HUES6 (cell line): ENCODE measurements at regions not wholly inside any gene's neighbourhood (a gene's known extent, or its start where the extent isn't known, plus 50 kb on each side); places are given as distances from the start of the nearest gene placed in this dataset.
"Not testable (repeated sequence)": the region's sequence is repeated elsewhere in the genome, so short reads cannot be mapped to it uniquely, and the experiment has no call there.

Source experiments
- H3K27ac ChIP-seq: 2 replicates; pipeline ENCODE4 v1.7.0; 2013; ENCODE audit warnings: low read depth, mild to moderate bottlenecking, low read length, inconsistent platforms
- H3K27me3 ChIP-seq: 2 replicates; pipeline ENCODE4 v1.6.1; 2013; ENCODE audit warnings: low read length; ENCODE audit not compliant: control insufficient read depth, insufficient read depth
- H3K36me3 ChIP-seq: 2 replicates; pipeline ENCODE4 v1.6.1; 2013; ENCODE audit warnings: low read length; ENCODE audit not compliant: control insufficient read depth, insufficient read depth
- H3K4me1 ChIP-seq: 2 replicates; pipeline ENCODE4 v1.6.1; 2013; ENCODE audit warnings: low read length; ENCODE audit not compliant: control insufficient read depth, insufficient read depth
- H3K4me3 ChIP-seq: 2 replicates; pipeline ENCODE4 v1.5.1; 2013; ENCODE audit warnings: low read depth, low read length
- H3K9ac ChIP-seq: one replicate; pipeline ENCODE4 v1.6.1; 2013; ENCODE audit warnings: mild to moderate bottlenecking, low read length
- H3K9me3 ChIP-seq: 2 replicates; pipeline ENCODE4 v1.6.1; 2013; ENCODE audit warnings: low read depth, low read length; ENCODE audit not compliant: control insufficient read depth, insufficient read depth

DNA sequence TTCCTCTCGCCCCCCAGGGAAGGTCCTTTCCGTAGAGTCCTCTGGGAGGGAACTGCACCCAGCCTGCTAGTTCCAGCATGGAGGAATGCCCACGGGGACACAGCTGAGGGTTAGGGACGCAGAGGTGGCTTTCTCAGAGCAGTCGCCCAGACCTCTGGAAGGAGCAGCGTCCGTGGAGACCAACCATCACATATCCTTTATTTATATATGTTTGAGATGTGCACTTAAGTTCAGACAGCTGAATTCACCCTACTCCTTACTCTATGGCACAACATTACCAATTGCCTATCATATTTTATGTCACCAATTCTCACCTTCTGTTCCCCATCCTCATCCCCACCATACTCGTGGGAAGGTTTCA, 305.6 kb upstream of the DIO3 start:
- Histone ChIP-seq H3K27ac (no peak overlapping the region), H3K9me3 (no peaks in the 10 kb centered on the region), H3K4me3 (no peak overlapping the region), H3K4me1 (no peaks in the 10 kb centered on the region), H3K36me3 (no peaks in the 10 kb centered on the region), H3K9ac (no peak overlapping the region), H3K27me3 (no peaks in the 10 kb centered on the region)

- Histone ChIP-seq H3K4me3 (no peak overlapping the region), H3K36me3 (no peaks in the 10 kb centered on the region), H3K9me3 (no peaks in the 10 kb centered on the region), H3K9ac (no peak overlapping the region), H3K4me1 (no peaks in the 10 kb centered on the region), H3K27ac (no peak overlapping the region), H3K27me3 (no peaks in the 10 kb centered on the region)
These were observed 305.0 kb upstream of the DIO3 start for GRCh38 chr14:101256266-101256665.

- Histone ChIP-seq H3K9me3 (peaks cover 7% of the 10 kb centered on the region; the same call in 1 of the 2 replicates), H3K4me1 (no peaks in the 10 kb centered on the region), H3K36me3 (no peaks in the 10 kb centered on the region), H3K4me3 (no peak overlapping the region), H3K9ac (no peak overlapping the region), H3K27me3 (no peaks in the 10 kb centered on the region), H3K27ac (no peak overlapping the region)
These were observed 303.7 kb upstream of the DIO3 start for GRCh38 chr14:101257551-101257950.

DNA sequence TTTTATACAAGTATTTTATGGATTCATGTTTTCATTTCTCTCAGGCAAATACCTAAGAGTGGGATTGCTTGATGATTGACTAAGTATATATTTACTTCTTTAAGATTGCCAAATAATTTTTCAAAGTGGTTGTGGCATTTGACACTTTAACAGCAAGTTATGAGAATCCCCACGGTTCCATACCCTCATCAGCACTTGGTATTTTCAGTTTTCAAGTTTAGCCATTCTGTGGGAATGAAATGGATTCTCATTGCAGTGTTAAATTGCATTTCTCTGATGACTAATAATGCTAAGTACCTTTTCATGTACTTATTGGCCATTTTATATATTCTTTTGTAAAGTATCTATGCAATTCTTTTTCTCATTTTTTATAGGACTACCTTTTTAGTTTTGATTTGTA, 301.5 kb upstream of the DIO3 start:
- peaks cover 14% of the 10 kb centered on the region; the same call in 1 of the 2 replicates for H3K9me3 ChIP-seq
- H3K4me3 ChIP-seq: no peak overlapping the region
- H3K9ac ChIP-seq: no peak overlapping the region
- no peak overlapping the region for H3K27ac ChIP-seq
- no peaks in the 10 kb centered on the region for H3K27me3 ChIP-seq
- H3K36me3 ChIP-seq: no peaks in the 10 kb centered on the region
- H3K4me1 ChIP-seq: no peaks in the 10 kb centered on the region

GRCh38 chr14:101266441-101266840, 294.9 kb upstream of the DIO3 start:
- not testable (repeated sequence) for H3K27ac ChIP-seq, H3K4me3 ChIP-seq, H3K4me1 ChIP-seq, H3K27me3 ChIP-seq, H3K36me3 ChIP-seq, H3K9ac ChIP-seq
- peaks cover 20% of the 10 kb centered on the region; the same call in 1 of the 2 replicates for H3K9me3 ChIP-seq

GRCh38 chr14:101273091-101273490, 288.2 kb upstream of the DIO3 start:
- H3K27me3 ChIP-seq: no peaks in the 10 kb centered on the region
- H3K4me1 ChIP-seq: no peaks in the 10 kb centered on the region
- H3K9ac ChIP-seq: no peak overlapping the region
- H3K36me3 ChIP-seq: no peaks in the 10 kb centered on the region
- H3K4me3 ChIP-seq: no peak overlapping the region
- H3K27ac ChIP-seq: no peak overlapping the region
- no peaks in the 10 kb centered on the region for H3K9me3 ChIP-seq

GRCh38 chr14:101276309-101277091, 284.8 kb upstream of the DIO3 start:
- H3K9me3 ChIP-seq: peaks cover 12% of the 10 kb centered on the region; the same call in 1 of the 2 replicates
- H3K9ac ChIP-seq: no peak overlapping the region
- H3K4me1 ChIP-seq: no peaks in the 10 kb centered on the region
- no peaks in the 10 kb centered on the region for H3K27me3 ChIP-seq
- H3K27ac ChIP-seq: no peak overlapping the region
- H3K4me3 ChIP-seq: no peak overlapping the region
- H3K36me3 ChIP-seq: no peaks in the 10 kb centered on the region

DNA sequence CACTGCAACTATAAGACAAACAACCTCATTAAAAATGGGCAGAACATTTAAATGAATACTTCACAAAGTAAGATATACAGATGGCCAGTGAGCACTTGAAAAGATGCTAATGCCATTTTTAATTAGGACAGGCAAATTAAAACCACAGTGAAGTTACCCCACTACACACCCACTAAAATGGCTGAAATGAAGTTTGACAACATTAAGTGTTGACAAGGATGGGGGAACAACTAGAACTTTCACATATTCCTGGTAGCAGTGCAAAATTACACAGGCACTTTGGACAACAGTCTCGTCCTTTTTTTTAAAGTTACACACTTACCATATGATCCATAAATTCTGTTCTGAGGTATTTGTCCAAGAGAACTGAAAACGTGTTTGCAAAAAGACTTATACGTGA, 278.9 kb upstream of the DIO3 start:
- Histone ChIP-seq H3K9me3 (peaks cover 15% of the 10 kb centered on the region), H3K9ac (no peak overlapping the region), H3K4me1 (no peaks in the 10 kb centered on the region), H3K36me3 (no peaks in the 10 kb centered on the region), H3K27ac (no peak overlapping the region), H3K4me3 (no peak overlapping the region), H3K27me3 (no peaks in the 10 kb centered on the region)

GRCh38 chr14:101284711-101285110, 276.6 kb upstream of the DIO3 start:
- H3K27me3 ChIP-seq: no peaks in the 10 kb centered on the region
- H3K9me3 ChIP-seq: peaks cover 11% of the 10 kb centered on the region
- H3K27ac ChIP-seq: no peak overlapping the region
- H3K4me3 ChIP-seq: no peak overlapping the region
- no peaks in the 10 kb centered on the region for H3K36me3 ChIP-seq
- H3K4me1 ChIP-seq: peaks cover 16% of the 10 kb centered on the region
- H3K9ac ChIP-seq: no peak overlapping the region

DNA sequence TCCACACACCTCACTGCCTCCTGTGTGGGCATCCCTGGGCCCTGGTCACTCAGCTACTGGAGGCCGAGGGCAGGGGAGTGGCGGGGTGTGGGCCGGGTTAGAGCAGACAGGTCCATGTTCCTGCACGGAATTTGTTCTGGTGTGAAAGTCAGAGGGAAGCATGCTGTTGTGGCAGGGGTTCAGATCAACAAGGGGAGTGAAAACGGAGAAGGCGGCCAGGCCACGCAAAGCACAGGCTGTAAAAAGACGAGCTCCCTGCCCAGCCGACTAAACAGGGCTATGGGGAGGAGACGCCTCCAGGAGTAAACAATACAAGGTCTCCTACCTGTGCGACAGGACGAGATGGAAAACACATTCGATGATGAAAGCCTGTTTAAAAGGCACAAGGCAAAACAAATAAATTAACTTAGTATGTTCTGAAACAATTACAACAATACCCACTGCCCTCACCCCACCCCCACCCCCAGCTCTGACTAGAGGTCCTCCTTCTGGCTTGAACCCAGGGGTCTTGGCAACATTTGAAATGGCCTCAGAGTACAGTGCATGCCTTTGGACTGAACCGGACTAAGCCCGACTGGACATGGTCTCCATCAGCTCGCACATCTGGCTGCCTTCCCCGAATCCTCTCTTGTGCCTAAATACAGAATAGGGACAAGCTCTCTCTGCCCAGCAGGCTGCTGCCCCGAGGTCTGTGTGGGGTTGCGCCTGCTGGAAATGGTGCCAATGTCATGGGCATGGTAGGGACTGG, 274.9 kb upstream of the DIO3 start:
- Histone ChIP-seq H3K27ac (no peak overlapping the region), H3K9me3 (peaks cover 3% of the 10 kb centered on the region; the same call in 1 of the 2 replicates), H3K4me3 (no peak overlapping the region), H3K36me3 (no peaks in the 10 kb centered on the region), H3K4me1 (peaks cover 20% of the 10 kb centered on the region), H3K9ac (no peak overlapping the region), H3K27me3 (no peaks in the 10 kb centered on the region)

GRCh38 chr14:101288436-101289229, 272.7 kb upstream of the DIO3 start:
- no peak overlapping the region for H3K9ac ChIP-seq
- no peaks in the 10 kb centered on the region for H3K9me3 ChIP-seq
- no peaks in the 10 kb centered on the region for H3K36me3 ChIP-seq
- H3K4me3 ChIP-seq: no peak overlapping the region
- no peaks in the 10 kb centered on the region for H3K27me3 ChIP-seq
- H3K4me1 ChIP-seq: peaks cover 30% of the 10 kb centered on the region
- H3K27ac ChIP-seq: no peak overlapping the region
